NAMALWA (cell line): ENCODE measurements at regions not wholly inside any gene's neighbourhood (a gene's known extent, or its start where the extent isn't known, plus 50 kb on each side); places are given as distances from the start of the nearest gene placed in this dataset.

ENCODE experiments used
- DNase-seq: peaks from one replicate; pipeline ENCODE4 v3.0.0-alpha.2; 2015; ENCODE audit warnings: low spot score

DNA sequence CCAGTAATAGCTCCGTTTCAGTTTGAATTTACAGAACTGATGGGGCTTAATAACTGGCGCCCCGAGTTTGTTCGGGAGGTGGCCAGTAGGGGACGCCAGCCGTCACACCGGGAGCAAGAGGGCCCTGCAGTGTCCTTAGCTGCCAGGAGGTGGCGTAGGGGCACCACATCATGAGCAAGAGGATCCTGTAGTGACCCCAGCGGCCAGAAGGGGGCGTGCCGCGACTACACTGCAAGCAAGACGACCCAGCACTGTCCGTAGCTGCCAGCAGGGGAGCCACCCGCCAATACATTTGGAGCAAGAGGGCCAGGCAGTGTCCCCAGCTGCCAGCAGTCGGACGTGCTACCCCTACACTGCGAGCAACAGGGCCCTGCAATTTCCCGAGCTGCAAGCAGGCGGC is 663.7 kb upstream of the B3GAT1 start:
- peak; percentile 82 for DNase-seq

DNA sequence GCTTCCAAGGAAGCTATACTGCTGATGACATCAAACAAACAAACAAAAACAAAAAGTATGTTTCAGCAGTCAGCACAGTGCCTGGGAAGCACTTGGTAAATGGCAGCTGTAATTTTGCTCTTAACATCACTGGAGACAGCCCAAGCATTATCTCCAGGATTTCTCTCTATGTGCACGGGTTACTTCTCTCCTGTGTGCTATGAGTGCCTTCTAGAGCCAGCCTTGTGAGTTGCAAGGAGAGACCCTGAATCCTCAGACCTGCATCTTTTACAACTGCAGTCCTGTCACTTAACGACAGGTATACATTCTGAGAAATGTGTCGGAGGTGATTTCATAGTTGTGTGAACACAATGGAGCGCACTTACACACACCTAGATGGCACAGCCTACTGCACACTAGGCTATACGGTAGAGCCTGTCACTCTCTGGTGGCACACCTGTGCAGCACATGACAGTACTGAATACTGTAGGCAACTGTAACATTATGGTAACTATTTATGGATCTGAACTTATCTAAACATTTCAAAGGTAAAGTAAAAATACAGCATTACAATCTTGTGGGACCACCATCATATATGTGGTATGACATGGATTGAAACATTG is 662.5 kb upstream of the B3GAT1 start:
- DNase-seq = no peak

DNA sequence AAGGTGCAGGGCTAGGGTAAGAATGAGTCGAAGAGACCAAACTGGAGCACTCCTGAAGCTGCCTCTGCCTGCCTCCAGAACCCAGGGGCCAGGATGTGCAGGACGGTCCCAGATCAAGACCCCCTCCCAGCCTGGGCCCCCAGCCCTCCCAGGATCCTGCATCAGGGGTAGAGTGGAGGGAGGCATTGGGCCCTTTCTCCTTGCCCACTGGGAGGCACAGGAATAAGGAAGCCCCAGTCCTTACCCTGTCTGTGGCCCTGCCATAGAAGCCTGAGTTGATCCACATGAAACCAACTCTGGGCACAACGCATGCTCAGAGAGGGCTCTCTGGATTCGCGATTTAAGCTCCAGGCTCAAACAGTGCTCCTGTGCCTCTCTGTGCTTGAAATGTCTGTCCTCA is 661.8 kb upstream of the B3GAT1 start:
- no peak for DNase-seq

DNA sequence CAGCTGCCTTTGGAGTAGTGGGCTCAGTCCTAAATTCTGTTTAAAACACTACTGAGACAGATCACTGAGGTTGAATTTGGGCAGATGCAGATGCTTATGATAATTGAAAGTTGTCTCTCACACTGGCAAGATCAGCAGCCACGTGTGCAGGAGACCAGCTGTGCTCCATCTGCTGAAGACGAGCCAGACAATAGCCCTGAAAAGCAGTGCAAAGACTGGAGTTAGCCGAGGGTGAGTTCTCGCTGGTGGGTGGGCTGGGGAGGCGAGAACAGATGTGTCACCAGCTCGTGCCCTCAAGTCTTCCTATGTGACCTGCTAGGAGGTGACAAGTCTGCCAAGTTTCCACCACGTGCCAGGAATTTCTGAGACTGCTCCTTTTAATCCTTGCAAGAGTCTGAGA is 661.3 kb upstream of the B3GAT1 start:
- no peak for DNase-seq

DNA sequence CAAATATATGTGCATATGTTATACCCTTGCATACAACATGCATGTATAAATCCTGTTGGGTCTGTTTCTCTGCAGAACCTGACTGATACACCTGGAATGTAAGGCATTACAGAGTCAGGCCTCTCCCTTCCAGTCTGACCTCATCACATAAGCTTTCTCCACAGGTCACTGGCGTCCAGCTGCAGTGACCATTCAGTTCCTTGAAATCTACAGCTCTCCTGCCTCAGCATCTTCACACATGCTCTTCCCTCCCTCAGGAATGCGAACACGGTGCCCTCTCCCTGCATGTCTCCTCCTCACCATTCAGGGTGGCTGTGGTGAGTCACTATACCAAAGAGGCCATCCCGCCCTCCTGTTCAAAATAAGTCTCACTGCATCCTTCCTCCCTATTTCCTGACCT is 657.8 kb upstream of the B3GAT1 start:
- no peak for DNase-seq

GRCh38 chr11:135069063-135069462 is 657.0 kb upstream of the B3GAT1 start:
- no peak for DNase-seq

DNA sequence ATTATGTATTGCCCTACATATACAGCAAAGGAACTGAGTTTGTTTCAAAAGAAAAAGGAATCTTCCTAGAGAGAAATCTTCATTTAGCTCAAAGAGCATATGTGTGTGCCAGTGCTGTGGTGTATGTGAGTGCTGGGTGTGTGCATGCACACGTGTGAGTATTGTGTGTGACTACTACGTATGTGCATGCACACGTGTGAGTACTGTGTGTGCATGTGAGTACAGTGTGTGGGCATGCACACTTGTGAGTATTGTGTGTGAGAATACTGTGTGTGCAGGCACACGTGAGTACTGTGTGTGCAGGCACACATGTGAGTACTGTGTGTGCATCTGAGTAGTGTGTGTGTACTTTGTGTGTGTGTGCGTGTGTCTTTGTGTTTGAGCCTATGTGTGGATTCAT is 651.0 kb upstream of the B3GAT1 start:
- DNase-seq = no peak

GRCh38 chr11:135061166-135061565 is 649.1 kb upstream of the B3GAT1 start:
- no peak for DNase-seq

GRCh38 chr11:135046986-135047385 is 634.9 kb upstream of the B3GAT1 start:
- no peak for DNase-seq

GRCh38 chr11:135046556-135046955 is 634.5 kb upstream of the B3GAT1 start:
- DNase-seq = no peak

DNA sequence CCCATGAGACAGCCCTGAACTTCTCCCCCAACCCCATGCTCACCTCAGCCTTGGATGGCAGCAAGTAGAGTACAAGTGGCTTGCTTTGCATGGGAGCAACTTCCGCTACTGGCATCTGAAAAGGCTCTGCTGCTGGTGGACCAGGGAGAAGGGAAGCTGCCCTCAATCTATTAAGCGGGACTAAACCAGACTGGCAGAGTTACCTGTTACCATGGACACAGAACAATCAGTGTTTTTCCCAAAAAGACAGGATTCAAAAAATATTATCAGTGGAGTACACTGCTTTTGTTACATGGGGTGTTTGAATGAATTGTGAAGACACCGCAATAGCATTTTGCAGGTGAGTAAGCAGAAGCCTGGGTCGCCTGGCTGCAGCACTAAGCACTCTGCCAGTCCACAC is 631.4 kb upstream of the B3GAT1 start:
- DNase-seq = no peak

DNA sequence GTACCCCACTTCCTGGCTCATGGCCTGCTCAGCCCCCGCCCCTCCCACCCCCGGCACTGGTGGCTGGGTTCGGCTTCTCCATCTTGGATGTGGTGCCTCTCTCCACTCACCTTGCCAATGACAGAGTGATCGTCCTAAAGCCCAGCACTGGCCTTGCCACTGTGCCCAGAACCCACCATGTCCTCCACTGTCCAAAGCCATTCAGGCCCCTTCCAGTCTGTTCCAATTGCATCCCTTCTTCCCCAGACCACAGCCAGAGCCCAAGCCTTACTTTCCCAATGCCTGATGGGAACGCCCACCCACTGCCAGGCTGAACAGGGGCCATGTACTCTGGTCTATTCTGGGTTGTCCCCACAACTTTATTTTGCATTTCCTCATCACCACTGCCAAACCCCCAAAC is 625.8 kb upstream of the B3GAT1 start:
- no peak for DNase-seq

GRCh38 chr11:135036488-135037297 is 624.7 kb upstream of the B3GAT1 start:
- no peak for DNase-seq

- DNase-seq = no peak
Measured at GRCh38 chr11:135035282-135035681, 623.2 kb upstream of the B3GAT1 start.

DNA sequence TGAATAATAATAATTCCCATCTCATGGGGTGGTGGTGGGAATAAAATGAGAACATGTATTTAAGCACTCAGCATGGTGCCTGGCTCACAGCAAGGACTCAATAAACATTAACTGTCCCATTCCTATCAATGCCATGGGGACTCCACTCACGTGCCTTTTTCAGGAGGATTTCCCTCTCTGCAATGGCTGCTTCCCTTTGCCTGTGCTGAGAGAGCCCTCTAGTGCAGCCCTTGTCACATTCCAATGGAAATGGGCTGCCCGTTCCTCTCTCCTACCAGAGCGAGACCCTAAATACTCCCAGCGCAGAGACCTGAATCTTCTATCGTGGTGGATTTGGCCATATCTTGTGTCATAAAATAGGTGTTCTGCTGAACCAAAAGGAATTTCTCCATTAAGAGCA is 621.5 kb upstream of the B3GAT1 start:
- no peak for DNase-seq

DNA sequence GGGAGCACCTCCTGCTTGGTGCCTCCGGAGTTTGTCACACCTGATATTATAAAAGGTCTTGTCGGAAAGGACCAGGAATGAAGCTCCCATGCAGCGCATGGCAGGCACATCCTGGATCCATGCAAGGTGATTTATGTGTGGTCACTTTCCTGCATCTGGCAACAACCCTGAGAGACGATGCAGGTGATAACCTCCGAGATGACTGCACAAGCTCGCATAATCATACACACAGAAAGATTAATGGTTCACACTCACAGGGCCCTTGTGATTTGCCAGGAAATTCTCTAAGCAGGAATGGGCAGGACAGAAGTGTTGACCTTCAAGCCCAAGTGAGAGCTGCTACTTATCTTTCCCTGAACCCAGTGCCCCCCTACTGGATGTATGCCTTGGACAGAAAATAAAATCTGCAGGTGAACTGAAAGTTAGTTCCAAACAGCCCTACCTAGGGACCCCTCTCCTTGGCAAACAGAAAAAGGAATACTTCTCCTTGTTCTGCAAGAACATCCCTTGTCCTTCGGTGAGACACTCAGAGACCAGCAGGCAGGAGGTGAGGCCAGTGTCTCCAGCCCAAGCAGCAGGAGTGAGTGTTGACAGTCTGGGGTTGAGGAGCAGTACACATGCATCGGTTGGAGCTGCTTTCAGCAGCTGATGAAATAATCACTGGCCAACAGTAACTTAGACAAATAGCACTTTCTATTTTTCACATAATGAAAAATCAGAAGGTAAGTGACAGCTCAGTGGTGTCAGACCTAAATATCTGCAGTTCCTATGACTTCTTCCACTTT is 619.4 kb upstream of the B3GAT1 start:
- DNase-seq = no peak

DNA sequence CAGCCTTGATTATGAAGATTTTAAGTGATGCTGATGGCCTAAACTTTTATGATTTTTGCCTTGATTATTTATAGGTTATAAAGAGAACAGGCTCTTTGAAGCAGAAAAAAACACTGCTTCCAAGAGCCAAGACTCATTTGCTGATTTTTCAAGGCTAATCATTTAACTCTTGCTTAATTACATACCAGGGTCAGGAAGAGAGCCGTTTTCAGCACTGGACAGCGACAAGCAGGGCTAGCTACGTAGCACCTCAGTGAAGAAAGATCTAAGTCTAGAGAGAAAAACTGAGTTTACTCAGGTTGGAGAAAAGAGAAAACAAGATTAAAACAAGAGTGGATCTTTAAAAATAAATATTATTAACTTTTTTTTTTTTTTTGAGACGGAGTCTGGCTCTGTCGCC is 615.4 kb upstream of the B3GAT1 start:
- DNase-seq = peak; percentile 19

DNA sequence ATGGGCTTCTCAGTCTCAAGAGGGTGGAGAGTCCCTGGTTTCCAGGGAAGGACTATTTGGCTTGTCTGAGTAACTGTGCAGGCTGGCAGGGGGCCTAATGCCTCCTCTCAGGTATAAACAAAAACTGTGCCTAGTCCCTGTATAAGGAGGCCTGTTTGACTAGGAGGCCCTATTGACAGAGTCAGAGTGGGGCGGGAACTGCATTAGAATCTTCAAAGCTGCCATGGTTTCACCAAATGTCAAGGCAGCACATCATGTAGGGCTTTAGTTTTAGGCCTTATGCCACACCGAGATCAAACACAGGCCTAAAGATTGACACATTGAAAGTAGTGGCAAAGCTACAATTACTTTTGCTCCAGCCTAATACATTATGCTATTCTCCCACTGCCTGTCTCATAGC is 611.5 kb upstream of the B3GAT1 start:
- no peak for DNase-seq

DNA sequence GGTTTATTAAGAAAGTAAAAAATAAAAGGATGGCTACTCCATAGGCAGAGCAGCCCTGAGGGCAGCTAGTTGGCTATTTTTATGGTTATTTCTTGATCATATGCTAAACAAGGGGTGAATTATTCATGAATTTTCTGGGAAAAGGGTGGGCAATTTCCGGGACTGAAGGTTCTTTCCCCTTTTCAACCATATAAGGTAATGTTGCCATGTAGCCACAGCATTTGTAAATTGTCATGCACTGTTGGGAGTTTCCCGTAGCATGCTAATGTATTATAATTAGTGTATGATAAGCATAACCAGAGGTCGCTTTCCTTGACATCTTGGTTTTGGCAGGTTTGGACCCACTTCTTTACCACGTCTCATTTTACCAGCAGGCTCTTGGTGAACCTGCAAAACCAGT is 610.4 kb upstream of the B3GAT1 start:
- no peak for DNase-seq

GRCh38 chr11:135019899-135020298 is 607.9 kb upstream of the B3GAT1 start:
- no peak for DNase-seq

DNA sequence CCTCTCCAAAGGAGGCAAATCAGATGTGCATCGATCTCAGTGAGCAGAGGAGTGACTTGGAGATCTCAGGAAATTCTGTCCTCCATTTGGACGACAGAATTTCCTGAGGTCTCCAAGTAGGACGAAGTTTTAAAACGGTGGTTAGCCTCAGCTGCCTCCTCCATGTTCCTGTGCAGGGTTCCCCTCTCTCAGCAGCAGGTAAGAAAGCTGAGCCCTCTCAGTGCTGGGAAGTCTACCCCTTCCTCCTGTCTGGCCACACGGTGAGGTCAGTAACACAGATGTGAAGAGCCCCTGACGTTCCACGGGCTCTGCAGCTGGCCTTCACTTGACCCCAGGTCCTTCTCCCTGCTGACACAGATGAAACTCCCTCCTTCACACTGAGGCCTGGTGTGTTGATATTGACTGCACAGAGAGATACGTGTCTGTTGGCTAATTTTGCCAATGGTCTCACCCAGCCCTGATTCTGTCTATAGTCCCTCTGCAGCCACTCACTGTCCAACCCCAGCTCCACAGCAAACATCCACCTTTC is 607.4 kb upstream of the B3GAT1 start:
- no peak for DNase-seq

- DNase-seq = no peak
Measured at GRCh38 chr11:135017296-135017695, 605.3 kb upstream of the B3GAT1 start.

DNA sequence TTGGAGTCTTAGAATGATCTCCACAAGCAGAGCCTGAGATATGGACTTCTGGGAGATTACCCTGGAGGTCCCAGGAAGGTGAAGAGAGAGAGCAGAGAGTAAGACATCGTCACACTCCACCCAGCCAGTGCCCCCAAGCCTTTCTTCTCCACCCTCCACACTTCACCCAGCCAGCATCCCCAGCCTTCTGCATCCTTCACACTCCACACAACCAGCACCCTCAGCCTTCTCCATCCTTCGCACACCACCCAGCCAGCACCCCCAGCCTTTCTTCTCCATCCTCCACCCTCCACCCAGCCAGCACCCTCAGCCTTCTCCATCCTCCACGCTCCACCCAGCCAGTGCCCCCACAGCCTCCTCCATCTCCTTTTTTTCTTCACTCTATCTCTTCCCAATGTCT is 603.9 kb upstream of the B3GAT1 start:
- DNase-seq = no peak
